Stomach smooth muscle (tissue), 2 donors: ENCODE measurements at regions not wholly inside any gene's neighbourhood (a gene's known extent, or its start where the extent isn't known, plus 50 kb on each side); places are given as distances from the start of the nearest gene placed in this dataset.
A peak's percentile ranks its signal among the peaks of the same experiment; 100 is the strongest.

ENCODE experiments used
- H3K27ac ChIP-seq: one replicate; pipeline ENCODE4 v1.7.0; 2013; ENCODE audit warnings: mild to moderate bottlenecking, low read length, inconsistent platforms
- H3K27me3 ChIP-seq, 2 donors: one replicate each; pipeline ENCODE4 v1.7.0; 2013; ENCODE audit warnings: low read length in 2 of 2; ENCODE audit not compliant: insufficient read depth in 2 of 2, control insufficient read depth in 1 of 2
- H3K36me3 ChIP-seq, 2 donors: one replicate each; pipeline ENCODE4 v1.7.0; 2013; ENCODE audit warnings: low read length in 2 of 2; ENCODE audit not compliant: control insufficient read depth in 2 of 2, insufficient read depth in 2 of 2
- H3K4me1 ChIP-seq: one replicate; pipeline ENCODE4 v1.7.0; 2013; ENCODE audit warnings: low read length; ENCODE audit not compliant: control insufficient read depth, insufficient read depth
- H3K4me3 ChIP-seq, 2 donors: one replicate each; pipeline ENCODE4 v1.7.0; 2013; ENCODE audit warnings: low read length in 2 of 2
- H3K9ac ChIP-seq, 2 donors: one replicate each; pipeline ENCODE4 v1.7.0; 2013; ENCODE audit warnings: low read length in 2 of 2, mild to moderate bottlenecking in 1 of 2
- H3K9me3 ChIP-seq, 2 donors: one replicate each; pipeline ENCODE4 v1.7.0; 2013; ENCODE audit warnings: low read length in 2 of 2; ENCODE audit not compliant: control insufficient read depth in 2 of 2
- donor health status: healthy.
- donor health status: Pancreatic carcinoma.

DNA sequence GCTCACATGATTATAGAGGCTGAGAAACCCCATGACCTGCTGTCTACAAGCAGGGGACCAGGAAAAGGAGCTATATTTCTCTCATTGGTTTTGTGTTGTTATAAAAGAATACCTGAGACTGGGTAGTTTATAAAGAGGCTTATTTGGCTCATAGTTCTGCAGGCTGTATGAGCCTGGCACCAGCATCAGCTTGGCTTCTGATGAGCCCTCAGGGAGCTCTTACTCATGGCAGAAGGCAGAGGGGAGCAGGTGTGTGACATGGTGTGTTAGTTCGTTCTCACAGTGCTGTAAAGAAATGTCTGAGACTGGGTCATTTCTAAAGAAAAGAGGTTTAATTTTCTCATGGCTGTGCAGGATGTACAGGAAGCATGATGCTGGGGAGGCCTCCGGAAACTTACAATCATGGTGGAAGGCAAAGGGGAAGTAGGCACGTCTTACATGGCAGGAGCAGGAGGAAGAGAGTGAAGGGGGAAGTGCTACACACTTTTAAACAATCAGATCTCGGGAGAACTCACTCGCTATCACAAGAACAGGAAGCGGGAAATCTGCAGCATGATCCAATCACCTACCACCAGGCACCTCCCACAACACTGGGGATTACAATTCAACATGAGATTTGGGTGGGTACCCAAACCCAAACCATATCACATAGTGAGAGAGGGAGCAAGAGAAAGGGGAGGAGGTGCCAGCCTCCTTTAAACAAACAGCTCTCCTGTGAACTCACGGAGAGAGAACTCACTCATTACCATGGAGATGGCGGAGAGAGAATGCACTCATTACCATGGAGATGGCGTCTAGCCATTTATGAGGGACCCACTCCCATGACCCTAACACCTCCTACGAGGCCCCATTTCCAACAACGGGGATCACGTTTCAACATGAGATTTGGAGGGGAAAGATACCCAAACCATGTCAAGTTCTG lies 133.4 kb downstream of the JCAD start:
- Histone ChIP-seq H3K9me3 (peaks cover 0 to 3% of the 10 kb centered on the region in 2 donors), H3K27ac (no peak overlapping the region), H3K4me1 (peaks cover 14% of the 10 kb centered on the region), H3K36me3 (no peaks in the 10 kb centered on the region), H3K27me3 (no peaks in the 10 kb centered on the region), H3K9ac (no peak overlapping the region), H3K4me3 (no peak overlapping the region)

DNA sequence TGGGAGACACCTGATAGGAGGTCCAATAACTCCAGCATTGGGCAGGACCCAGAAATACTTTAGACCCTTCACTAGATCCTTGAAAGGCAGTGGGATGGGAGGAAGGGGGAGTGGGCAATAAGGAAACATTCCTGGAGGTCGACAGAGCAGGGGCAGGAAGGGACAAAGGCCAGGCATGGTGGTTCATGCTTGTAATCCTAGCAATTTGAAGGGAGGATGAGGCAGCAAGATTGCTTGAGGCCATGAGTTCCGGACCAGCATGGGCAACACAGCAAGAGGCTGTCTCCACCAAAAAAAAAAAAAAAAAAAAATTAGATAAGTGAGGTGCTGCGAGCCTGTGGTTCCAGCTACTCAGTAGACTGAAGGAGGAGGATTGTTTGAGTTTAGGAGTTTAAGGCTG lies 134.9 kb downstream of the JCAD start:
- H3K27me3 ChIP-seq: no peaks in the 10 kb centered on the region
- H3K4me3 ChIP-seq: no peak overlapping the region
- peaks cover 20% of the 10 kb centered on the region for H3K4me1 ChIP-seq
- no peak overlapping the region for H3K27ac ChIP-seq
- no peak overlapping the region for H3K9ac ChIP-seq
- no peaks in the 10 kb centered on the region for H3K36me3 ChIP-seq
- H3K9me3 ChIP-seq: no peaks in the 10 kb centered on the region

DNA sequence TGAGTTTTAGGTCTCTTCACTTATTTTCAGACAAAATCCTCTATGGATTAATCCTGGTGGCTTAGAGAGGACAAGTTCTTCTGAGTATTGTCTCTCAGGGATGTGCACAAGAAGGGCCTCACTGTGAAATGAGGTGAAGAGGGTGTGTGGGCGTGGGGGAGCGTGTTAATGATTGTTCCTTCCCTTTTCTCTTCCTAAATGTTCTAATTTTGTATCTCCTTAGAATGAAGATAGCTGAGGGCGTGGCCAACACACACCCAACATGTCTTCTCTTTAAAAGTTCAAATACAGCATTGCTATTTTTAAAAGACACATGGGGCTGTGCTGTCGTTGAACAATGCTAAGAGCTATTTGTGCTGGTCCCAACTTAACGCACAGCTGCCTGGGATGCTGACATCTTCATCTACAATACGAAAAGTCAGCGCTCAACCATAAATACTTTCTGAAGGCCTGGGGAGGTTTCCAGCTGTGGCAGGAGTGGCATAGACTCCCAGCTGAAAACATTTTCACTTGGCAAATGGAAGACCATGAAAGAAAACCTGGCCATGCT lies 135.9 kb downstream of the JCAD start:
- H3K4me3 ChIP-seq: no peak overlapping the region
- no peak overlapping the region for H3K9ac ChIP-seq
- no peak overlapping the region for H3K27ac ChIP-seq
- peaks cover 20% of the 10 kb centered on the region for H3K4me1 ChIP-seq
- H3K27me3 ChIP-seq: no peaks in the 10 kb centered on the region
- no peaks in the 10 kb centered on the region for H3K9me3 ChIP-seq
- H3K36me3 ChIP-seq: no peaks in the 10 kb centered on the region

- H3K27ac ChIP-seq: no peak overlapping the region
- H3K9me3 ChIP-seq: no peaks in the 10 kb centered on the region
- no peaks in the 10 kb centered on the region for H3K36me3 ChIP-seq
- H3K4me3 ChIP-seq: no peak overlapping the region
- no peak overlapping the region for H3K9ac ChIP-seq
- peaks cover 20% of the 10 kb centered on the region for H3K4me1 ChIP-seq
- H3K27me3 ChIP-seq: no peaks in the 10 kb centered on the region
These were observed 136.5 kb downstream of the JCAD start for GRCh38 chr10:29922892-29923291.

DNA sequence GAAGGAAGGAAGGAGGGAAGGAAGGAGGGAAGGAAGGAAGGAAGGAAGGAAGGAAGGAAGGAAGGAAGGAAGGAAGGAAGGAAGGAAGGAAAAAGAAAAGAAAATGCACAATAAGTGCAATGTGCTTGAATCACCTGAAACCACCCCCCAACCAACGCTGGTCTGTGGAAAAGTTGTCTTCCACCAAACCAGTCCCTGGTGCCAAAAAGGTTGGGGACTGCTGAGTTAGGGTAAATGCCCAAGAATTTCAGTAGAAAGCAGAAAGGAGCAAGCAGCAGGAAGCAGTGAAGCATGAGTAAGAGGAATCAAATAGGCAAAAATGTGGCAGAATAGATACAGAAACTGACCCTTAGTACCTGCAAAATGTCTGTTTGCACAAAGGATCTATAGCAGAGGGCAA lies 137.2 kb downstream of the JCAD start:
- Histone ChIP-seq H3K4me1 (peaks cover 20% of the 10 kb centered on the region), H3K4me3 (no peak overlapping the region), H3K9me3 (no peaks in the 10 kb centered on the region), H3K27ac (no peak overlapping the region), H3K36me3 (no peaks in the 10 kb centered on the region), H3K27me3 (no peaks in the 10 kb centered on the region), H3K9ac (no peak overlapping the region)

DNA sequence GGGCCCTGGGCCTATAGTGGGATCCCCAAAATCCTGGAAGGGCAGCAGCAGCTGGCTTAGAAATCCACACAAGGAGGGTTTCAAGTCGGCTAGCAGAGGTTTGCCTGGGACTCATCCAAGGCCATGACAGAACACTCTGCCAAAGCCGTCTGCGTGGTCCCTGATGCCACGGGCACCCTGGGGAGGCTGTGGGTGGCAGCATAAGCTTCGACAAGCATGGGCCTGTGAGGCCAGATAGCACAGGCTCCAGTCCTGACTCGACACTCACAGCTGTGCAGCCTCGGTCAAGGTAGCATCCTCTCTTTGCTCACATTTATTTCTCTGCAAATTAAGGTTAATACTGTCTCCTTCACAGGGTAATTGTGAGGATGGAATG lies 138.3 kb downstream of the JCAD start:
- Histone ChIP-seq H3K4me1 (peaks cover 20% of the 10 kb centered on the region), H3K27ac (no peak overlapping the region), H3K27me3 (no peaks in the 10 kb centered on the region), H3K4me3 (peak overlapping the region in 1 of 2 donors; percentile 29), H3K9ac (no peak overlapping the region), H3K9me3 (no peaks in the 10 kb centered on the region), H3K36me3 (no peaks in the 10 kb centered on the region)

DNA sequence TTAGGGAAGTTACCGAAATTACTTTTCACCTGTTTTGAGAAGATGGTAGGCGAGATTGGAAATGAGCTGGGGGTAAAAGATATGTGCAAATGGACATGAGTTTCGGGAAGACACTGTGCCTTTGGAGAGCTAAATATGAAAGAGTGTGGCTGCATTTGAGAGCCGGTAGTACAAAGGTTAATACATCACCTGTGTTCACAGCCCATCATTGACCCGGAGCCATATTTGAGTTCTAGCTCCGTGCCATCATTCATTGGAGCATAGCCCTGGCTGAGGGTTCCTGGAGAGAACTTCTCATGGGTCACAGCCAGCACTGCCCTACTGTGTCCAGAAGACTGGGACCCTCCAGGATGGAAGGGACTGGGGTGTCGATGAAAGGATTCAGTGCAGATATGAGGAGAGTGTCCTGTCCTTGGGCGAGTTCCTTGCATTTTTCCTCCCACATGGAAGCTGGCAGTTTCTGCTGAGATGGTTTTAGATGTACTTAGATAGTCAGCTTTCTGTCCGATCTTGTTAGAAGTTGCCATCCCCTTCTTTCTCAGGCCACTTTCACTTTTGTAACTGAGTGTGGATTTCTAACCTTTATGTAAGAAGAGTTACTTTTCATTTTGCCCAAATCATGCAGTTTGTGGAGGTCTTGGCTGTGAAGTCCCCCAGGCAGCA lies 138.8 kb downstream of the JCAD start:
- Histone ChIP-seq H3K36me3 (no peaks in the 10 kb centered on the region), H3K4me3 (peak overlapping the region in 1 of 2 donors; percentile 29), H3K27ac (no peak overlapping the region), H3K27me3 (no peaks in the 10 kb centered on the region), H3K9me3 (no peaks in the 10 kb centered on the region), H3K4me1 (peaks cover 20% of the 10 kb centered on the region), H3K9ac (no peak overlapping the region)

GRCh38 chr10:29918623-29919400 lies 140.6 kb downstream of the JCAD start:
- no peaks in the 10 kb centered on the region for H3K9me3 ChIP-seq
- no peak overlapping the region for H3K4me3 ChIP-seq
- no peaks in the 10 kb centered on the region for H3K27me3 ChIP-seq
- no peak overlapping the region for H3K27ac ChIP-seq
- peaks cover 20% of the 10 kb centered on the region for H3K4me1 ChIP-seq
- no peak overlapping the region for H3K9ac ChIP-seq
- H3K36me3 ChIP-seq: no peaks in the 10 kb centered on the region

- peaks cover 12% of the 10 kb centered on the region for H3K4me1 ChIP-seq
- H3K27me3 ChIP-seq: no peaks in the 10 kb centered on the region
- H3K9me3 ChIP-seq: no peaks in the 10 kb centered on the region
- no peak overlapping the region for H3K4me3 ChIP-seq
- H3K9ac ChIP-seq: no peak overlapping the region
- H3K36me3 ChIP-seq: no peaks in the 10 kb centered on the region
- H3K27ac ChIP-seq: no peak overlapping the region
These were observed 142.1 kb downstream of the JCAD start for GRCh38 chr10:29917311-29917710.

DNA sequence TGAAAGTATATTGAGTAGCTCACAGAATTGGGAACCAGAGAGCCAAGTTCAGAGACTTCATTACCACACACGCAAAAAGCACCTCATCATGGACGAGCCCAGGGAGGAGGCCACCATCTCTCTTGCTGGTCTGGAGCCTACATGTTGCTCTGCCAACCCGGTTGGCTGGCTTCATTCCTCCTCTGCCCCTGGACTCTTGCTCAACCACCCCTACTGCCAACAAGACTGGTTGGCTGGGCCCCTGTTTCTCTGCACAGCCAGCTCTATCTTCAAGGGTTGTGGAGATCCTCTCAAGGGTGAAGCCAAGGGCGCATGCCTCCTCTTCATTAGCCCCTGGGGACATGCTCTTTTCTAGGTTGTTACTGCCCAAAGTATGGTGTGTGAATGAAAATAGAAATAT lies 142.7 kb downstream of the JCAD start:
- Histone ChIP-seq H3K9me3 (no peaks in the 10 kb centered on the region), H3K9ac (no peak overlapping the region), H3K27ac (no peak overlapping the region)

More for the DNA sequence above, 142.7 kb downstream of the JCAD start:
- H3K27me3 ChIP-seq: no peaks in the 10 kb centered on the region
- H3K36me3 ChIP-seq: no peaks in the 10 kb centered on the region
- H3K4me1 ChIP-seq: peaks cover 12% of the 10 kb centered on the region
- H3K4me3 ChIP-seq: no peak overlapping the region
